SK-N-SH (cell line): ENCODE measurements at regions not wholly inside any gene's neighbourhood (a gene's known extent, or its start where the extent isn't known, plus 50 kb on each side); places are given as distances from the start of the nearest gene placed in this dataset.

Experiments
- CTCF ChIA-PET: fragments of 300-600, 350-600 bp; formaldehyde crosslinking; extraction: SDS; loops from one replicate; lab custom pipeline; 2021; lab: Yijun Ruan, JAX
- POLR2A ChIA-PET: fragments of 350-600 bp; sonication (Branson Sonifier 250); formaldehyde crosslinking; extraction: SDS; loops from one replicate; lab custom pipeline; 2020; ENCODE audit warnings: antibody characterized with exemption, inconsistent platforms; lab: Yijun Ruan, JAX
- DNase-seq: peaks from one replicate; pipeline ENCODE4 v3.0.0; 2012
- H2AFZ ChIP-seq: fragments of 200-600 bp; sonication (generic); 2 replicates; pipeline ENCODE4 v1.8.1; 2016; ENCODE audit warnings: antibody characterized with exemption, mild to moderate bottlenecking, low read depth
- H3F3A ChIP-seq: fragments of 200-600 bp; sonication (generic); replicated peaks from 2 replicates; pipeline ENCODE3; 2016; ENCODE audit warnings: antibody characterized with exemption, mild to moderate bottlenecking; ENCODE audit not compliant: insufficient read depth
- H3K27ac ChIP-seq, 2 experiments: fragments of 200-500 bp in 1 of 2; fragments of 200-600 bp in 1 of 2; sonication (Bioruptor generic) in 1 of 2; sonication (generic), shearing (Covaris generic) in 1 of 2; 2 replicates each; pipeline versions ENCODE4 v1.5.1 to v1.6.1; 2014 to 2016; ENCODE audit warnings: low read depth in 2 of 2, inconsistent platforms in 1 of 2, low read length in 1 of 2, mild to moderate bottlenecking in 1 of 2, mixed read lengths in 1 of 2
- H3K27me3 ChIP-seq: fragments of 200-600 bp; sonication (generic), shearing (Covaris generic); 2 replicates; pipeline ENCODE4 v1.6.1; 2016; ENCODE audit warnings: mixed run types; ENCODE audit not compliant: insufficient read depth
- H3K36me3 ChIP-seq, 2 experiments: fragments of 200-500 bp in 1 of 2; fragments of 200-600 bp in 1 of 2; sonication (Bioruptor generic) in 1 of 2; sonication (generic) in 1 of 2; replicated peaks in 1 of 2; 2 replicates each; pipeline versions ENCODE3 to v1.5.1; 2014 to 2016; ENCODE audit warnings: low read length in 1 of 2, mild to moderate bottlenecking in 1 of 2; ENCODE audit not compliant: insufficient read depth in 2 of 2, control insufficient read depth in 1 of 2
- H3K4me1 ChIP-seq, 2 experiments: fragments of 200-500 bp in 1 of 2; fragments of 200-600 bp in 1 of 2; sonication (Bioruptor generic) in 1 of 2; sonication (generic), shearing (Covaris generic) in 1 of 2; 2 replicates each; pipeline versions ENCODE4 v1.5.1 to v1.6.1; 2014 to 2016; ENCODE audit warnings: low read depth in 1 of 2, low read length in 1 of 2, mixed run types in 1 of 2; ENCODE audit not compliant: insufficient read depth in 2 of 2, control insufficient read depth in 1 of 2
- H3K4me2 ChIP-seq: fragments of 200-600 bp; sonication (generic), shearing (Covaris generic); 2 replicates; pipeline ENCODE4 v1.6.1; 2017; ENCODE audit warnings: mixed run types
- H3K4me3 ChIP-seq, 2 experiments: fragments of 200-500 bp in 1 of 2; fragments of 200-600 bp in 1 of 2; sonication (Bioruptor generic) in 1 of 2; sonication (generic), shearing (Covaris generic) in 1 of 2; 2 replicates each; pipeline versions ENCODE4 v1.5.1 to v1.8.1; 2014 to 2016; ENCODE audit warnings: low read depth in 2 of 2, inconsistent platforms in 1 of 2, low read length in 1 of 2, mild to moderate bottlenecking in 1 of 2, mixed read lengths in 1 of 2, moderate library complexity in 1 of 2
- H3K79me2 ChIP-seq: fragments of 200-600 bp; sonication (generic); 2 replicates; pipeline ENCODE4 v1.8.1; 2017; ENCODE audit warnings: mild to moderate bottlenecking; ENCODE audit not compliant: insufficient read depth
- H3K9ac ChIP-seq: fragments of 200-600 bp; sonication (generic); 2 replicates; pipeline ENCODE4 v1.6.1; 2017; ENCODE audit warnings: mixed run types
- H3K9me2 ChIP-seq: fragments of 200-600 bp; sonication (generic); 2 replicates; pipeline ENCODE4 v1.6.1; 2017; ENCODE audit warnings: mixed run types
- H3K9me3 ChIP-seq: fragments of 200-600 bp; sonication (generic); 2 replicates; pipeline ENCODE4 v1.6.1; 2017; ENCODE audit warnings: mixed run types, mild to moderate bottlenecking, moderate library complexity
- H4K20me1 ChIP-seq: fragments of 200-600 bp; sonication (generic); 2 replicates; pipeline ENCODE4 v1.6.1; 2017; ENCODE audit warnings: mild to moderate bottlenecking, mixed run types; ENCODE audit not compliant: insufficient read depth
- EP300 ChIP-seq, 2 experiments: IDR thresholded peaks; 2 replicates each; pipeline versions ENCODE4 v1.4.0 to v1.6.1; 2012; ENCODE audit warnings: borderline replicate concordance in 1 of 2, low read depth in 1 of 2, low read length in 1 of 2
- EZH2phosphoT487 ChIP-seq: fragments of 200-600 bp; sonication (generic); IDR thresholded peaks from 2 replicates; pipeline ENCODE4 v1.6.1; 2017; ENCODE audit warnings: low read depth, mixed run types, mild to moderate bottlenecking, antibody characterized with exemption, moderate library complexity, borderline replicate concordance
- FOXJ3 ChIP-seq: sonication (generic); formaldehyde crosslinking; IDR thresholded peaks from 2 replicates; pipeline ENCODE4 v1.5.1; 2020; ENCODE audit warnings: mild to moderate bottlenecking, missing genetic modification reagents
- GABPA ChIP-seq: IDR thresholded peaks from 2 replicates; pipeline ENCODE4 v1.4.0; 2012; ENCODE audit warnings: low read depth, mild to moderate bottlenecking
- GATA2 ChIP-seq: sonication (generic); formaldehyde crosslinking; IDR thresholded peaks from 2 replicates; pipeline ENCODE4 v1.5.0; 2020; ENCODE audit warnings: mild to moderate bottlenecking, missing genetic modification reagents
- MXI1 ChIP-seq: IDR thresholded peaks from 2 replicates; pipeline ENCODE4 v1.6.1; 2012; ENCODE audit warnings: mild to moderate bottlenecking, low read depth, low read length, improper control_type of control experiment
- POLR2AphosphoS5 ChIP-seq: IDR thresholded peaks from 2 replicates; pipeline ENCODE4 v1.6.1; 2012; ENCODE audit warnings: low read depth, low read length
- RAD21 ChIP-seq: IDR thresholded peaks from 2 replicates; pipeline ENCODE4 v1.6.1; 2012; ENCODE audit warnings: mild to moderate bottlenecking, low read length
- RCOR1 ChIP-seq: fragments of 150-350 bp; IDR thresholded peaks from 2 replicates; pipeline ENCODE4 v1.6.1; 2017; ENCODE audit warnings: antibody characterized with exemption, low read length
- REST ChIP-seq: IDR thresholded peaks from 2 replicates; pipeline ENCODE4 v1.6.1; 2012; ENCODE audit warnings: mild to moderate bottlenecking, low read depth, low read length, moderate library complexity
- SMC3 ChIP-seq: IDR thresholded peaks from 2 replicates; pipeline ENCODE4 v1.6.1; 2012; ENCODE audit warnings: low read depth, low read length, improper control_type of control experiment
- TAF1 ChIP-seq: IDR thresholded peaks from 2 replicates; pipeline ENCODE4 v1.6.1; 2012; ENCODE audit warnings: low read depth, mild to moderate bottlenecking, low read length, moderate library complexity, borderline replicate concordance
- TCF12 ChIP-seq: IDR thresholded peaks from 2 replicates; pipeline ENCODE4 v1.4.0; 2012
- YY1 ChIP-seq: IDR thresholded peaks from 2 replicates; pipeline ENCODE4 v1.4.0; 2012; ENCODE audit warnings: low read depth, mild to moderate bottlenecking
- WGBS: methylation state at CpG from one replicate; pipeline ENCODE4 v1.1.6; 2017; ENCODE audit warnings: low lambda C conversion rate; 5-methylcytosine and 5-hydroxymethylcytosine counted together

- TF ChIP-seq REST (no peak), GABPA (no peak), RCOR1 (no peak), EP300 (IDR thresholded peaks at IDR 0.05; ENCODE audit: borderline replicate concordance in 1 of 2, low read depth in 1 of 2, low read length in 1 of 2) (no peak), TAF1 (no peak), TCF12 (no peak), SMC3 (no peak), EZH2phosphoT487 (no peak)
Observed at GRCh38 chr5:152523964-152524363, 118.9 kb upstream of the NMUR2 start (continued).

DNA sequence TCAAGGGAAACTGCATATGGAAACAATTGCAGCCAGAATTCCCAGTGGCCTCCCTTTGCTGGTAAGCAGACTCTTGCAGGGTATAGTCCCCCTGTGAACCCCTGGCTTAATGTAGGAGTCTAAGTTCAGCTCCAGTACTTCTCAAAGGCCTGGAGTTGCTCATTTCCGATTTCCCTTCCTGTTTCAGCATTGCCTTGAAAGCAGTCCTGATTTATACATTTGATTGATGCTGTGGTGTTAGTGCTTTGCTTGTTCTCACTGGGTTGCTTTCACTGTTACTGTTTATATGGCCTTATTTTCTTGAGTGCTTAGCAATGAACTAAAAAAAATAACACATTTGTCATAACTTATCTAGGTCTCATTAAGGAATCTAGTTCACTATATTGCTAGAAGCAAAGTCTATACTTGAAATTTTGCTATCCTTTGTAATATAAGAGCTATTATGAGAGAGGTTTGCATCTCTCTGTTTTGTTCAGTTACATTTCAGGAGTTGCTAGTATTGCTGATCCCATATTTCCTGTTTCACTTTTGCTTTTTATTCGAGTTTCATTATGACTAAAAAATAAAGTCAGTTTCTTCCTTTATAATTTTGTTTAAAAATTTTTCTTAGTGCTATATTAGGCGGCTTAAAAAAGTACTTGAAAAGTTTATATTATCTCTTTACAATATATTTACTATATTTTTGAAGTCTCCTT lies 122.4 kb upstream of the NMUR2 start:
- Histone ChIP-seq H3K79me2 (no peaks in the 10 kb centered on the region), H3K27me3 (no peaks in the 10 kb centered on the region), H3K4me3 (no peak overlapping the region; a peak in 1 of 4 replicates), H3K27ac (no peak overlapping the region), H3K9ac (no peak overlapping the region), H3K9me2 (no peaks in the 10 kb centered on the region), H3K4me2 (no peak overlapping the region), H3F3A (no peaks in the 10 kb centered on the region), H3K36me3 (no peaks in the 10 kb centered on the region), H3K4me1 (no peaks in the 10 kb centered on the region), H4K20me1 (no peaks in the 10 kb centered on the region), H3K9me3 (no peaks in the 10 kb centered on the region), H2AFZ (peak overlapping the region; percentile 42; the same call in 1 of the 2 replicates)
- TF ChIP-seq GATA2 (CRISPR knock-in tag) (no peak), TAF1 (no peak), MXI1 (no peak), POLR2AphosphoS5 (no peak), YY1 (no peak), RAD21 (no peak)
- no peak for DNase-seq
- CTCF ChIA-PET, result interaction anchor here (1.3 to 1.8 kb wide), 2 partner anchors 13 to 22 kb away, joined by 4 to 6 read pairs; no protein-coding TSS in a partner anchor
- WGBS, result 12% methylated on average over 3 of the region's 3 CpGs
- POLR2A ChIA-PET, result no interaction called here

- Histone ChIP-seq H3K9me3 (no peaks in the 10 kb centered on the region), H3K9ac (no peak overlapping the region), H3K36me3 (no peaks in the 10 kb centered on the region), H3K27ac (no peak overlapping the region), H3K4me3 (no peak overlapping the region), H3K4me1 (no peaks in the 10 kb centered on the region), H3K79me2 (no peaks in the 10 kb centered on the region), H3K27me3 (no peaks in the 10 kb centered on the region), H3K4me2 (no peak overlapping the region), H3F3A (no peaks in the 10 kb centered on the region), H3K9me2 (no peaks in the 10 kb centered on the region), H2AFZ (no peak overlapping the region), H4K20me1 (no peaks in the 10 kb centered on the region)
- CTCF ChIA-PET, result no interaction called here
- DNase-seq, result no peak
- TF ChIP-seq FOXJ3 (CRISPR knock-in tag), result no peak
- POLR2A ChIA-PET, result no interaction called here
Observed at GRCh38 chr5:152529440-152529839, 124.4 kb upstream of the NMUR2 start.
